ENCODE measurements at regions not wholly inside any gene's neighbourhood (a gene's known extent, or its start where the extent isn't known, plus 50 kb on each side); places are given as distances from the start of the nearest gene placed in this dataset.
A peak's percentile ranks its signal among the peaks of the same experiment; 100 is the strongest.

GRCh38 chr3:194084284-194084683, 51.7 kb upstream of the HES1 start:
- Mint-ChIP-seq H3K36me3 (no peaks in the 10 kb centered on the region), H3K27ac (no peak overlapping the region), H3K9me3 (no peaks in the 10 kb centered on the region), H3K4me1 (peaks cover 0 to 16% (median 6%) of the 10 kb centered on the region in 7 donors), H3K4me3 (no peak overlapping the region), H3K27me3 (peaks cover 0 to 55% (median 0%) of the 10 kb centered on the region in 5 donors)
- ChIA-PET CTCF (no interaction called here), POLR2A (no interaction called here)
- no peak overlapping the region for H3K4me3 ChIP-seq (ENCODE audit: low read length)
- DNase-seq (no peak), ATAC-seq (peak; percentile 49)
- no peaks in the 10 kb centered on the region for H3K9me3 ChIP-seq (ENCODE audit: control insufficient read depth in 2 of 3, low read length in 3 of 3)
- H3K4me1 ChIP-seq (ENCODE audit: control insufficient read depth in 2 of 2, insufficient read depth in 2 of 2, low read length in 2 of 2) = no peaks in the 10 kb centered on the region
- no peak overlapping the region for H3K27ac ChIP-seq (ENCODE audit: low read depth, low read length)
- H3K36me3 ChIP-seq (ENCODE audit: control insufficient read depth in 2 of 3, insufficient read depth in 3 of 3, low read length in 3 of 3) = no peaks in the 10 kb centered on the region
- H3K27me3 ChIP-seq (ENCODE audit: control insufficient read depth in 2 of 2, insufficient read depth in 2 of 2, low read length in 2 of 2) = no peaks in the 10 kb centered on the region
- intact Hi-C loops (cut with micrococcal nuclease) = no loop called here
